ENCODE measurements at regions not wholly inside any gene's neighbourhood (a gene's known extent, or its start where the extent isn't known, plus 50 kb on each side); places are given as distances from the start of the nearest gene placed in this dataset.
A peak's percentile ranks its signal among the peaks of the same experiment; 100 is the strongest.
"Not testable (repeated sequence)": the region's sequence is repeated elsewhere in the genome, so short reads cannot be mapped to it uniquely, and the experiment has no call there.

GRCh38 chr2:75896779-75897366 lies 186.2 kb upstream of the GCFC2 start:
- DNase-seq (ENCODE audit: low spot score): peak; percentile 36

DNA sequence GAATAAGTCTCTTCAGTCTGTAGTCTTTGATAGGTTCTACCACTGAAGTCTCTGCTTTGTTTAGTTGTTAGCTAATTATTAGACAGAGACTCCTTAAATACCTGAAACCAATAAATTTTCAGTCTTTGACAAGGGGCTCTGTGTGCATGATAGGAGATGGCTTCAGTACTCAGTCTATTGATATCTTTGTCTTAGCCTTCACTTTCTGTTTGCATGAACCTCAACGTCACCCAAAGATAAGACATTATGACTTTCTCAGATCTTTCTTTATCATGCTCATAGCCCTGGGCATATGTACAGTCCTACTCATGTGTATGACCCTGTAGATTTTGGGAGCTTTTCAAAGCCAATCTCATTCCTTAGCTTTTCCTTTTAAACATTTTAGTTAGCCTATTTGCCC lies 183.5 kb upstream of the GCFC2 start:
- no peak for DNase-seq (ENCODE audit: low spot score)

- no peak for DNase-seq (ENCODE audit: low spot score)
Observed at GRCh38 chr2:75892490-75892889, 181.8 kb upstream of the GCFC2 start.

- DNase-seq (ENCODE audit: low spot score): no peak
Observed at GRCh38 chr2:75882530-75882929, 171.8 kb upstream of the GCFC2 start.

GRCh38 chr2:75875606-75876005 lies 164.9 kb upstream of the GCFC2 start:
- not testable (repeated sequence) for DNase-seq (ENCODE audit: low spot score)

GRCh38 chr2:75871762-75872614 lies 161.3 kb upstream of the GCFC2 start:
- DNase-seq (ENCODE audit: low spot score): not testable (repeated sequence)

DNA sequence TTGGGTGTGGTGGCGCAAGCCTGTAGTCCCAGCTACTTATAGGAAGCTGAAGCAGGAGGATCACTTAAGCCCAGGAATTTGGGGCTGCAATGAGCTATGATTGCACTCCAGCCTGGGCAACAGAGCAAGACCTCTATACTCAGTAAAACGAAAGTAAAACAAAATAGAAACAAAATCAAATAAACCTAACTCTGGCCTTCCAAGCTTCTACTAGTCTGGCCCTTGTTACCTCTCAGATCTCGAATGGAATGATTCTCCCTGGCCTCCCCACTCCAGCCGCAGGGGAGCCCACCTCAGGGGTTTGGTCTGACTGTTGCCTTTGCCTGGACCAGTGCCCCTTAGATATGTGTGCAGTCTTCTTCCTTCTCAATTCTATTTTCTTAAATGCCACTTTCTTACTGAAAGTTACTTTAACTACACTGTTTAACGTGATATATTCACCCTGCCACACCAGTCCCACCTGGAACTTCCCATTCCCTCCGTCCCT lies 160.0 kb upstream of the GCFC2 start:
- no peak for DNase-seq (ENCODE audit: low spot score)

DNA sequence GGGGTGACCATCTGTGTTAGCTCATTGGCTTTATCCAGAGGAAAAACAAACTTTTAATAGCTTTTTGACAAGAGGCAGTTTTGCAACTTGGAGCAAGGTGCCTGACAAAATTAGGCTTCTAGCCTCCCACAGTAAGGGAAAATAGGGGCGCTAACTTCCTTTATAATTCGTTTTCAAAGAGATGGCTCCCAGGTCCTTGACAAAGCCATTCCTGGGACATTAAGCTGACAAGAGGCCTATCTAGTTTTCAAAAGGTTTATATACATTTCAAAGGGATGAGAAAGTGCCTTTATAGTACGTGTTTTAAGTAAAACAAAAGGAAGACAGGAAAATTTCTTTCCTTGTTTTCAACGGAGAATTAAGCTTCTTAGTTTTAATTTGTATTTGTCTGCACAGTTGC lies 159.4 kb upstream of the GCFC2 start:
- DNase-seq (ENCODE audit: low spot score): no peak

GRCh38 chr2:75865702-75866101 lies 155.0 kb upstream of the GCFC2 start:
- DNase-seq (ENCODE audit: low spot score): no peak

DNA sequence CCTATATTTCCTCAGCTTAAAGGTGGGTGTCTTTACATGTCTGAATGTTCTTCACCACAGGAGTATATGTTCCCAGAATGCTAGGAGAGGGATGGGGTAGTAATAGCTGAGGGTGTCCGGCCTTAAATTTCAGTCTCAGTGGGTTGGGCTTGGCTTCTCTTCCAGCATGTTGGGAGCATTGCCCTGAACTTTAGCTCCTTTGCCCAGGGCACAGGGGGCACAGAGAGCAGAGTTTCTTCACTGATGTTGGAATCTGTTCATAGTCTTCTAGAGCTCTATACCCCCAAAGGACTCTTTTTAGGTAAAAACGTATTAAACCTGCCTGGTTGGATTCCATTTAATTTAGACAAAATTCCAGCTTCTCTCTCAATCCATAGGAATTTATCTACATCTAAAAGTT lies 154.4 kb upstream of the GCFC2 start:
- no peak for DNase-seq (ENCODE audit: low spot score)

GRCh38 chr2:75862547-75862946 lies 151.8 kb upstream of the GCFC2 start:
- DNase-seq (ENCODE audit: low spot score): no peak

- DNase-seq (ENCODE audit: low spot score): peak; percentile 89
Observed at GRCh38 chr2:75853436-75853835, 142.7 kb upstream of the GCFC2 start.

GRCh38 chr2:75852639-75853038 lies 141.9 kb upstream of the GCFC2 start:
- no peak for DNase-seq (ENCODE audit: low spot score)

DNA sequence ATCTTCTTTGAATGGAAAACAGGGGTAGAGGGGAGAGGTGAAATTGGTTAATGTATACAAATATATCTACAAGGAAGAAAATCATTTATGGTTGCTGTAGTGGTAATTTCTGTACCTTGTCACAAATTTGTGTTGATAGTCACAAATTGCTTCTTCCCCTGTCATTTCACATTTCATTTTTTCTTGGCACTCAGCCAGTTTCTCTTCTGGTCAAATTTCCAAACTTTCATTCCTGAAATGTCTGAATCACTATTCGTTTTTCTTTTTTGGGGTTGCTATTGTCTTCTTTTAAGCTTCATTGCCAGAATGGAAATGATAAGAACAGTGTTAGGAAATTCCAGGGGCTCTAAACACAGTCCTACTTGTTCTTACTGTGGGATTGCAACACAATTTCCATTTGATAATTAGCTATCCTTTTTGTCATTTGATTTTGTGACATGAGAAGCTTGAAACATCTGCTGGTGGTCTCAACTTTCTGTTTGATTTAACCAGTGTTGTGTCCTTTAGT lies 136.0 kb upstream of the GCFC2 start:
- DNase-seq (ENCODE audit: low spot score): no peak

GRCh38 chr2:75844651-75845050 lies 133.9 kb upstream of the GCFC2 start:
- DNase-seq (ENCODE audit: low spot score): peak; percentile 29

DNA sequence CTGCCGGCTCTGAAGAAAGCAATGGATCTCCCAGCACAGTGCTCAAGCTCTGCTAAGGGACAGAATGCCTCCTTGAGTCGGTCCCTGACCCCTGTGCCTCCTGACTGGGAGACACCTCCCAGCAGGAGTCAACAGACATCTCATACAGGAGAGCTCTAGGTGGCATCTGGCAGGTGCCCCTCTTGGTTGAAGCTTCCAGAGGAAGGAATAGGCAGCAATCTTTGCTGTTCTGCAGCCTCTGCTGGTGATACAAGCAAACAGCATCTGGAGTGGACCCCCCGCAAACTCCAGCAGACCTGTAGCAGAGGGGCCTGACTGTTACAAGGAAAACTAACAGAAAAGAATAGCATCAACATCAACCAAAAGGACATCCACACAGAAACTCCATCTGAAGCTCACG lies 123.9 kb upstream of the GCFC2 start:
- DNase-seq (ENCODE audit: low spot score): not testable (repeated sequence)

DNA sequence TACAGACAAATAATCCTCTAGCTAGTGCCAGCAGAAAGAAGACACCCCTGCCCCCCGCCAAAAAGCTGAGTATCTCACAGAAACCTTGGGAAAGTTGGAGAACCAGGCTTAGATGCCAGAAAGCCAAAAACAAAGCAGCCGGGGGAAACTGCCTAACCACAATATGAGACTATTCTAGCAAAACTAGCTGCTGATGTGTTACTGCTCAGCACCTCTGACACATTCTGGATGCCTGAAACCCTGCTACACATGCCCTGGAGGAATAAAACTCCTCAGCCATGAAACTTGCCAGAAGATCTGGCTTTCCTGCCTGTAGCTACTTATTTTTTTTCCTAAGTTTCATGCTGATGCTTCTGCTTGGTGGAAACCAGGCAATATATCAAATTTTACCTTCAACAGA lies 122.7 kb upstream of the GCFC2 start:
- DNase-seq (ENCODE audit: low spot score): peak; percentile 26

GRCh38 chr2:75828826-75829225 lies 118.1 kb upstream of the GCFC2 start:
- DNase-seq (ENCODE audit: low spot score): peak; percentile 28

GRCh38 chr2:75823515-75823914 lies 112.8 kb upstream of the GCFC2 start:
- not testable (repeated sequence) for DNase-seq (ENCODE audit: low spot score)

DNA sequence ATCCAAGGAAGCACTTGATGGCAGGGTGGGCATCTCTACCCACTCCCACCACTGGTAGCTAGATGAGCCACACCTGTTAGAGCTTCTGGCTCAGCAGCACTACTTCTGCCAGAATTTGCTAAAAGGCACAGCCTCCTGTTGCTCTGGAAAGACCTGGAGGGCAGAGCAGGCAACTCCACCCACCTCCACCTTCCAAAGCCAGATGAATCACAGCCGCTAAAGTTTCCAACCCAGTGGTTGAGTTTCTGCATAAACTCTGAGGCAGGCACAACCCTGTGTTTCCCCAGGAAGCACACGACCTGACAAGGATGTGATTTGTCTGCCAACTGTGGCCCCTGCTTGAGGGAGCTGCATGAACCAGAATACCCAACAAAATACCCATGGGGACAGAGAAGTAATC lies 111.6 kb upstream of the GCFC2 start:
- DNase-seq (ENCODE audit: low spot score): no peak

GRCh38 chr2:75820693-75821092 lies 110.0 kb upstream of the GCFC2 start:
- no peak for DNase-seq (ENCODE audit: low spot score)

DNA sequence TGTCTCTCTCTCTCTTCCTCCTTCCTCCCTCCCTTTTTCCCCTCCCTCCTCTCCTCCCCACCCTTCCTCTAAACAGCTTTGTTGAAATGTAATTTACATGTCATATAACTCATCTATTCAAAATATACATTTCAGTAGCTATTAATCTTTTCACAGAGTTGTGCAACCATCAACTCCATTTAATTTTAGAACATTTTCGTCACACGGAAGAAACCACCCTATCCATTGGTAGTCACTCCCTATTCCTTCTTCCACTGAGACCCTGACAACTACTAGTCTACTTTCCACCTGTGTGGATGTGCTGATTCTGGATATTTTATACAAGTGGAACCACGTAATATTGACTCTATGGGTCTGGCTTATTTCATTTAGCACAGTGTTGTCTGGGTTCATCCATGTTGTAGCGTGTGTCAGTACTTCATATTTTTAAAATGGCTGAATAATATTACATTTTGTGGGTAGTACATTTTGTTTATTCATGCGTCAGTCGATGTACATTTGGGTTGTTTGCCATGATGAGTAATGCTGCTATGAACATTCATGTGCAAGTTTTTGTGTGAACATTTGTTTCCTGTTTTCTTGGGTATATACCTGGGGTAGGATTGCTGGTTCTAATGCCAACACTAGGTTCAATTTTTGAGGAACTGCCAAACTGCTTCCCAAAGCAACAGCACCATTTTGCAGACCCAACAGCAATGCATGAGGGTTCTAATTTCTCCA lies 100.1 kb upstream of the GCFC2 start:
- DNase-seq (ENCODE audit: low spot score): no peak
